NB4 (cell line): ENCODE measurements at regions not wholly inside any gene's neighbourhood (a gene's known extent, or its start where the extent isn't known, plus 50 kb on each side); places are given as distances from the start of the nearest gene placed in this dataset.

ENCODE experiments used
- CTCF ChIP-seq: IDR thresholded peaks from one replicate; pipeline ENCODE4 v1.5.1; 2012; ENCODE audit warnings: low read depth, low read length
- MAX ChIP-seq: IDR thresholded peaks from 2 replicates; pipeline ENCODE4 v1.6.1; 2011; ENCODE audit warnings: low read depth, low read length
- POLR2A ChIP-seq: IDR thresholded peaks from 2 replicates; pipeline ENCODE4 v1.6.1; 2011; ENCODE audit warnings: mild to moderate bottlenecking; ENCODE audit not compliant: insufficient read length; ENCODE audit errors: extremely low read depth

GRCh38 chr2:37527361-37527760 is 144.1 kb downstream of the CDC42EP3 start:
- TF ChIP-seq CTCF (no peak), POLR2A (no peak), MAX (no peak)
